NCI-H526 (cell line): ENCODE measurements at regions not wholly inside any gene's neighbourhood (a gene's known extent, or its start where the extent isn't known, plus 50 kb on each side); places are given as distances from the start of the nearest gene placed in this dataset.

ENCODE experiments used
- DNase-seq, 2 experiments: peaks; one replicate each; lab custom pipeline; 2025; lab: John Stamatoyannopoulos, UW

- no peak for DNase-seq
These were observed 633.9 kb upstream of the POT1 start for GRCh38 chr7:125563557-125563956.

DNA sequence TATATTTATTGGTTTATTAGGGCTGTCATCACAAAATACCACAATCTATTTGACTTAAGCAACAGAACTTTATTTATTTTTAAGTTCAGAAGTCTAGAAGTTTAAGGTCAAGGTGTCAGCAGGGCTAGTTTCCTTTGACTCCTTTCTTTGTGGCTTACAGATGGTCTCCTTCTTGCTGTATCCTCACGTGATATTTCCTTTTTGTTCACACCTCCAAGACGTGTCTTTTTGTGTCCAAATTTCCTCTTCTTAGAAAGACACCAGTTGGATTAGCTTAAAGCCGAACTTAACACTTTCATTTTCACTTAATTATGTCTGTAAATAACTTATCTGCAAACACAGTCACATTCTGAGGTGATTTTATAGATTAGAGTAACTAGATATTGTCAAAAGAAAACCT is 631.4 kb upstream of the POT1 start:
- no peak for DNase-seq

DNA sequence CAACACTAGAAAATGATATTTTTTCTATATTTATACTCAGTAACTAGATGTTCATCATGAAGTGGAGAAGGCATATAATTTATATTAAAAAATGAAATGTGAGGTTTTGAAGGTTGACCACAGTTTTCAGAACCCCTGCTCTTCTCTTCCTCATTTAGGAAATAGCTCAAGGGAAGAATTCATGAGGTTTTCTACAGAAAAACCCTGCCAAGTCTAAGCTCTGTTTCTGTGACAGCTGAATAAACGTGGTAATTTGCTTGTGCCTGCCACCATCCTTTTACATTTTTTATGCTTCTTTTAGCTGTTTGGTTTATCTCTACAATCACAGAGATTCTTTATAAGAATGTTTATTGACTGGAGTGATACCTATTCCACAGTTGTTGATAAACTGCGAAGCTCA is 630.3 kb upstream of the POT1 start:
- DNase-seq, result no peak

DNA sequence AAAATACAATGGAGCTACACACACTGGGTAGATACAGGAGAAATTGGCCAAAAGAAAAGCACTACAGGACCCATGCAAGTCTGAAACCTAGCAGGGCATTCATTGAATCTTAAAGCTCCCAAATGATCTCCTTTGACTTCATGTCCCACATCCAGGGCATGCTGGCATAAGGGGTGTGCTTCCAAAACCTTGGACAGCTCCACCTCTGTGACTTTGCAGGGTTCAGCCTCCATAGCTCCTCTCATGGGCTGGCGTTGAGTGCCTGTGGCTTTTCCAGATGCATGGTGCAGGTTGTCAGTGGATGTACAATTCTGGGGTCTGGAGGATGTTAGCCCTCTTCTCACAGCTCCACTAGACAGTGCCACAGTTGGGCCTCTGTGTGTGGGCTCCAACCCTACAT is 626.3 kb upstream of the POT1 start:
- DNase-seq, result no peak

- DNase-seq, result no peak
These were observed 621.4 kb upstream of the POT1 start for GRCh38 chr7:125551008-125551407.

GRCh38 chr7:125547505-125547904 is 617.9 kb upstream of the POT1 start:
- DNase-seq, result no peak

GRCh38 chr7:125530553-125530952 is 600.9 kb upstream of the POT1 start:
- DNase-seq, result no peak

DNA sequence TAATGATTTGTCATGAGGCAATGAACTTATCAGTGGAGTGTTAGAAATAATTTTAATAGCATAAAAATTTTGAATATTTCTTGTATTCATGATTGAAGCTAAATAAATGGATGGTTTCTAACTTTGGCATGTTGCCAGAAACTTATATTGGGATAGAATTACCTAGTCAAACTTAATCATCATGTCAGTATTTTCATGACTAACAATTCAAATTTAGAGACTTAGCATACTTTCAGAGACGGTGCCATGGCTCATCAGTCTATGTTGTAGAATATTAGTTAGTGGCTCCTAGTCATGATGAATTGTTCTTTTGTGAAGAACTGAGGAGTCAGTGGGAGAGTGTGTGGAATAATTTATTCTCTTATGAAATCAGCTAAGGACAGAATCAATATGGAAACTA is 599.6 kb upstream of the POT1 start:
- no peak for DNase-seq

DNA sequence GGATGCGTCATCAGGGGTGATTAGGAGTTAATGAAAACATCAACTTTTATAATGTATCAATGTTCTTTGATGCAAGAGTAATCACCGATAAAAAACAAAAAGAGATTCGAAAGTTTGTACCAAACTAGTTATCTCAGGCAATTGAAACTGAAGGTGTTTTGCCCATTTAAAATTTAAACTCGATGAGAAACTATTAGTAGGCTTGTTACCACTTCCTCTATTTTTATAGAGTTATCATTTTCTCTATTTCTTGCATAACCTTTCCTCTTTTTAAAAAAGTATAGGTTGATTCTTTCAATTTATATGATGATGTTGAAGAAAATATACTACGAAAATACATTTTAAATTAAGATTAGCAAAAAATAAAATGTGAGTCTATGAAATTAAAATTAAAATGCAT is 597.3 kb upstream of the POT1 start:
- no peak for DNase-seq

DNA sequence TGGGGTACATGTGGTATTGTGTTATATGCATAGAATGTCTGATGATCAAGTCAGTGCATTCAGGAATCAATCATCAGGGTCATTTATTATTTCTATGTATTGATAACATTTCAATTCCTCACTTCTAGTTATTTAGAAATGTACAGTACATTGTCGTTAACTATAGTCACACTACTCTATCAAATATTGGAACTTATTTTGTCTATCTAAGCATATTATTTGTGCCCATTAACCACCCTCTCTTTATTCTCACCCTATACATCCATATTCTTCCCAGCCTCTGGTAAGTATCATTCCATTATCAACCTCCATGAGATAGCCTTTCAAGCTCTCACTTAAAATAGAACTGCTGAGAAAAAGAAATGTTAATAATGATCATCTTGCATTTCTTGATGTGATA is 596.5 kb upstream of the POT1 start:
- no peak for DNase-seq

GRCh38 chr7:125516194-125516593 is 586.6 kb upstream of the POT1 start:
- no peak for DNase-seq

- DNase-seq, result no peak
These were observed 582.7 kb upstream of the POT1 start for GRCh38 chr7:125512373-125512772.

GRCh38 chr7:125511310-125511709 is 581.7 kb upstream of the POT1 start:
- no peak for DNase-seq

- no peak for DNase-seq
These were observed 576.7 kb upstream of the POT1 start for GRCh38 chr7:125506331-125506730.

- DNase-seq, result no peak
These were observed 575.2 kb upstream of the POT1 start for GRCh38 chr7:125504848-125505247.

GRCh38 chr7:125495997-125496396 is 566.4 kb upstream of the POT1 start:
- DNase-seq, result no peak

DNA sequence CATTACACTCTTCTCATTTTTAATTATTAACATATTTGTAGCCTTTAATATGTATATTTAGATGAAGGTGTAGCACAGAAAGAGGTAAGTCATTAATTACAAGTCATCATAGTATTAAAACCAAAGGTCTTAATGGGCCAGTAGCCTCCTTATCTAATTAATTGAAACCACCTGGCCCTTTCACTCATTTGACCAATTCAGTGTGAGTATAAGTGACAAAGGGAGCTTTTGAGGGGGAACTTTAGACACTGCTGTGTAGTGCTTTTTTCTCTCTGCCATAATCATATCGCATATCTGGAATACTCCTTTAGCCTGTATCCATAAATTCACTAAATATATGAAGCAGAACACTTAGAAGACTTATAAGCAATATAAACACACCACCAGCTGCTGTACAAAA is 562.9 kb upstream of the POT1 start:
- no peak for DNase-seq

- no peak for DNase-seq
These were observed 561.5 kb upstream of the POT1 start for GRCh38 chr7:125491137-125491536.

GRCh38 chr7:125490167-125490566 is 560.5 kb upstream of the POT1 start:
- no peak for DNase-seq

GRCh38 chr7:125485223-125485622 is 555.6 kb upstream of the POT1 start:
- no peak for DNase-seq

- DNase-seq, result no peak
These were observed 555.1 kb upstream of the POT1 start for GRCh38 chr7:125484755-125485154.

- no peak for DNase-seq
These were observed 551.7 kb upstream of the POT1 start for GRCh38 chr7:125481323-125481722.

GRCh38 chr7:125480762-125481161 is 551.1 kb upstream of the POT1 start:
- no peak for DNase-seq

DNA sequence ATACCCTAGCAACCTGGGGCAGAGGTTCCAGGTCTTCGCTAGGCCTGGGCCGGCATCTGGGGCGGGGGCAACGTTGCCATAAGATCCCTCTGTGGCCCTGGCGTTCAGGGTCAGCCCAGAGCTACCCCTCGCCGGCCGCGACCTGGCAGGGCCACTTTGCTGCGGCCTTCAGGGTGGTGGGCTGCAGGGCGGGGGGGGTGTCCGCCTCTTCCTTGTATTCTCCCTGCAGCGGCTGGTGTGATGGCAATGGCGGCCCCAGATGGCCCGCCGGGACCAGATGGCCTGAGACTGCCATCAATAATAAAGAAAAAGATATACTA is 539.2 kb upstream of the POT1 start:
- no peak for DNase-seq
